ENCODE measurements at regions not wholly inside any gene's neighbourhood (a gene's known extent, or its start where the extent isn't known, plus 50 kb on each side); places are given as distances from the start of the nearest gene placed in this dataset.

GRCh38 chr2:144099780-144100377 is 420.0 kb downstream of the ZEB2 start:
- no peaks in the 10 kb centered on the region for H3K36me3 Mint-ChIP-seq
- Histone ChIP-seq H3K36me3 (ENCODE audit: control insufficient read depth, insufficient read depth, low read length) (no peaks in the 10 kb centered on the region), H3K27ac (ENCODE audit: low read length) (no peak overlapping the region), H3K27me3 (ENCODE audit: control insufficient read depth, insufficient read depth, low read length) (no peaks in the 10 kb centered on the region), H3K4me3 (ENCODE audit: low read length) (no peak overlapping the region), H3K4me1 (ENCODE audit: control insufficient read depth, insufficient read depth, low read length) (no peaks in the 10 kb centered on the region), H3K9me3 (ENCODE audit: control insufficient read depth, insufficient read depth, low read length) (peaks cover 12% of the 10 kb centered on the region)
- peaks cover 13 to 20% of the 10 kb centered on the region in 2 donors for H3K4me1 Mint-ChIP-seq
- no peak overlapping the region for H3K4me3 Mint-ChIP-seq
- H3K27me3 Mint-ChIP-seq (ENCODE audit: low read depth in 2 of 2): no peaks in the 10 kb centered on the region
- H3K27ac Mint-ChIP-seq: no peak overlapping the region
- intact Hi-C loops (cut with micrococcal nuclease): no loop called here
- no peak for DNase-seq
- no peak for TF ChIP-seq CTCF (IDR thresholded peaks at IDR 0.05)
- 77% methylated on average over 6 of the region's 6 CpGs for WGBS (ENCODE audit: insufficient coverage)
- ATAC-seq: no peak
- H3K9me3 Mint-ChIP-seq: peaks cover 0 to 2% of the 10 kb centered on the region in 2 donors

- Mint-ChIP-seq H3K4me3 (no peak overlapping the region), H3K9me3 (peaks cover 0 to 3% of the 10 kb centered on the region in 2 donors), H3K36me3 (peaks cover under 1% of the 10 kb centered on the region), H3K27ac (no peak overlapping the region), H3K27me3 (ENCODE audit: low read depth in 2 of 2) (no peaks in the 10 kb centered on the region), H3K4me1 (peaks cover 19 to 20% of the 10 kb centered on the region in 2 donors)
- no peaks in the 10 kb centered on the region for H3K27me3 ChIP-seq (ENCODE audit: control insufficient read depth, insufficient read depth, low read length)
- DNase-seq: no peak
- no peaks in the 10 kb centered on the region for H3K4me1 ChIP-seq (ENCODE audit: control insufficient read depth, insufficient read depth, low read length)
- 96% methylated on average over 4 of the region's 4 CpGs for WGBS (ENCODE audit: insufficient coverage)
- TF ChIP-seq CTCF (IDR thresholded peaks at IDR 0.05): no peak
- H3K36me3 ChIP-seq (ENCODE audit: control insufficient read depth, insufficient read depth, low read length): no peaks in the 10 kb centered on the region
- H3K4me3 ChIP-seq (ENCODE audit: low read length): no peak overlapping the region
- no peak for ATAC-seq
- intact Hi-C loops (cut with micrococcal nuclease): no loop called here
- peaks cover 7% of the 10 kb centered on the region for H3K9me3 ChIP-seq (ENCODE audit: control insufficient read depth, insufficient read depth, low read length)
- no peak overlapping the region for H3K27ac ChIP-seq (ENCODE audit: low read length)
These were observed 420.6 kb downstream of the ZEB2 start for GRCh38 chr2:144099340-144099739.

- intact Hi-C loops (cut with micrococcal nuclease): no loop called here
- Mint-ChIP-seq H3K4me1 (peaks cover 20 to 22% of the 10 kb centered on the region in 2 donors), H3K27me3 (ENCODE audit: low read depth in 2 of 2) (no peaks in the 10 kb centered on the region), H3K27ac (peak overlapping the region; percentile 34 to 43), H3K4me3 (peak overlapping the region; percentile 29), H3K36me3 (peaks cover 8% of the 10 kb centered on the region), H3K9me3 (peaks cover 0 to 5% of the 10 kb centered on the region in 2 donors)
- no peak for TF ChIP-seq CTCF (IDR thresholded peaks at IDR 0.05)
- Histone ChIP-seq H3K27me3 (ENCODE audit: control insufficient read depth, insufficient read depth, low read length) (no peaks in the 10 kb centered on the region), H3K4me1 (ENCODE audit: control insufficient read depth, insufficient read depth, low read length) (no peaks in the 10 kb centered on the region), H3K9me3 (ENCODE audit: control insufficient read depth, insufficient read depth, low read length) (no peaks in the 10 kb centered on the region), H3K4me3 (ENCODE audit: low read length) (no peak overlapping the region), H3K36me3 (ENCODE audit: control insufficient read depth, insufficient read depth, low read length) (peaks cover 2% of the 10 kb centered on the region), H3K27ac (ENCODE audit: low read length) (no peak overlapping the region)
- peak in 2 of 3 donors; percentile 75 to 78 for ATAC-seq
- WGBS (ENCODE audit: insufficient coverage): 20% methylated on average over 3 of the region's 6 CpGs
- no peak for DNase-seq
These were observed 422.3 kb downstream of the ZEB2 start for GRCh38 chr2:144097440-144098225.

Data from natural killer cell (primary cell).